Lung (tissue), 11 donors: ENCODE measurements at regions not wholly inside any gene's neighbourhood (a gene's known extent, or its start where the extent isn't known, plus 50 kb on each side); places are given as distances from the start of the nearest gene placed in this dataset.

Experiments
- ATAC-seq: fragments of 200-7000 bp; cut with Tn5 transposase; one replicate; pipeline ENCODE4 v1.9.1; 2020; ENCODE audit warnings: moderate number of reproducible peaks; ENCODE audit not compliant: insufficient read depth, low FRiP score
- DNase-seq, 3 donors: peaks; one replicate each; pipeline ENCODE4 v3.0.0-alpha.2; 2013 to 2017
- H3K27ac ChIP-seq, 2 donors: one replicate each; pipeline ENCODE4 v1.5.1; 2013; ENCODE audit warnings: mild to moderate bottlenecking in 2 of 2, moderate library complexity in 2 of 2, control low read depth in 1 of 2, inconsistent platforms in 1 of 2, low read depth in 1 of 2, low read length in 1 of 2
- H3K27me3 ChIP-seq, 3 donors: one replicate each; pipeline ENCODE4 v1.5.1; 2013; ENCODE audit warnings: low read length in 2 of 3; ENCODE audit not compliant: control insufficient read depth in 3 of 3, insufficient read depth in 3 of 3
- H3K36me3 ChIP-seq, 4 donors: one replicate each; pipeline ENCODE4 v1.5.1; 2013; ENCODE audit warnings: low read length in 4 of 4, mild to moderate bottlenecking in 1 of 4, moderate library complexity in 1 of 4; ENCODE audit not compliant: control insufficient read depth in 4 of 4, insufficient read depth in 4 of 4
- H3K4me1 ChIP-seq, 5 donors: one replicate each; pipeline ENCODE4 v1.5.1; 2013; ENCODE audit warnings: low read length in 5 of 5, mild to moderate bottlenecking in 2 of 5, moderate library complexity in 1 of 5; ENCODE audit not compliant: control insufficient read depth in 5 of 5, insufficient read depth in 5 of 5
- H3K4me3 ChIP-seq: one replicate; pipeline ENCODE4 v1.5.1; 2013; ENCODE audit warnings: mild to moderate bottlenecking, control low read depth, moderate library complexity
- H3K9ac ChIP-seq, 2 donors: one replicate each; pipeline ENCODE4 v1.5.1; 2013; ENCODE audit warnings: low read length in 2 of 2, control low read depth in 1 of 2; ENCODE audit not compliant: insufficient read depth in 1 of 2
- H3K9me3 ChIP-seq, 4 donors: one replicate each; pipeline ENCODE4 v1.5.1; 2013; ENCODE audit warnings: low read length in 3 of 4, mild to moderate bottlenecking in 1 of 4, moderate library complexity in 1 of 4; ENCODE audit not compliant: control insufficient read depth in 4 of 4, insufficient read depth in 3 of 4
- CTCF ChIP-seq: IDR thresholded peaks from 2 replicates; pipeline ENCODE4 v1.5.1; 2012; ENCODE audit warnings: mild to moderate bottlenecking; ENCODE audit errors: control extremely low read depth, extremely low read depth
- WGBS, 2 donors: extraction: QIAGEN DNeasy Blood & Tissue Kit; methylation state at CpG; one replicate each; pipeline ENCODE4 v1.1.7; 2013; 5-methylcytosine and 5-hydroxymethylcytosine counted together
- donor health status: control.
- donor health status: control.
- donor health status: Bipolar disorder and iron deficiency.
- donor health status: healthy.
- donor health status: DM: yes; HTN: yes; CAD: no.

- peak; percentile 16 for ATAC-seq
- TF ChIP-seq CTCF: no peak
- Histone ChIP-seq H3K4me1 (peaks cover 0 to 27% (median 5%) of the 10 kb centered on the region in 5 donors), H3K9ac (no peak overlapping the region), H3K36me3 (no peaks in the 10 kb centered on the region), H3K9me3 (no peaks in the 10 kb centered on the region), H3K4me3 (no peak overlapping the region), H3K27ac (peak overlapping the region in 1 of 2 donors; percentile 26), H3K27me3 (no peaks in the 10 kb centered on the region)
- WGBS, 2 donors: 35 to 40% methylated on average over 4 of the region's 4 CpGs
- DNase-seq: peak in 2 of 3 donors; percentile 44 to 73
Observed at GRCh38 chr13:106373989-106374572, 161.4 kb downstream of the EFNB2 start.

- no peaks in the 10 kb centered on the region for H3K36me3 ChIP-seq
- no peak overlapping the region for H3K27ac ChIP-seq
- ATAC-seq (no peak), DNase-seq (peak in 2 of 3 donors; percentile 40 to 67)
- no peak for TF ChIP-seq CTCF
- no peak overlapping the region for H3K9ac ChIP-seq
- no peak overlapping the region for H3K4me3 ChIP-seq
- H3K4me1 ChIP-seq: peaks cover 0 to 27% (median 5%) of the 10 kb centered on the region in 5 donors
- H3K9me3 ChIP-seq: no peaks in the 10 kb centered on the region
- WGBS, 2 donors: 40 to 42% methylated on average over 7 of the region's 7 CpGs
- H3K27me3 ChIP-seq: no peaks in the 10 kb centered on the region
Observed at GRCh38 chr13:106373304-106373988, 162.0 kb downstream of the EFNB2 start.

DNA sequence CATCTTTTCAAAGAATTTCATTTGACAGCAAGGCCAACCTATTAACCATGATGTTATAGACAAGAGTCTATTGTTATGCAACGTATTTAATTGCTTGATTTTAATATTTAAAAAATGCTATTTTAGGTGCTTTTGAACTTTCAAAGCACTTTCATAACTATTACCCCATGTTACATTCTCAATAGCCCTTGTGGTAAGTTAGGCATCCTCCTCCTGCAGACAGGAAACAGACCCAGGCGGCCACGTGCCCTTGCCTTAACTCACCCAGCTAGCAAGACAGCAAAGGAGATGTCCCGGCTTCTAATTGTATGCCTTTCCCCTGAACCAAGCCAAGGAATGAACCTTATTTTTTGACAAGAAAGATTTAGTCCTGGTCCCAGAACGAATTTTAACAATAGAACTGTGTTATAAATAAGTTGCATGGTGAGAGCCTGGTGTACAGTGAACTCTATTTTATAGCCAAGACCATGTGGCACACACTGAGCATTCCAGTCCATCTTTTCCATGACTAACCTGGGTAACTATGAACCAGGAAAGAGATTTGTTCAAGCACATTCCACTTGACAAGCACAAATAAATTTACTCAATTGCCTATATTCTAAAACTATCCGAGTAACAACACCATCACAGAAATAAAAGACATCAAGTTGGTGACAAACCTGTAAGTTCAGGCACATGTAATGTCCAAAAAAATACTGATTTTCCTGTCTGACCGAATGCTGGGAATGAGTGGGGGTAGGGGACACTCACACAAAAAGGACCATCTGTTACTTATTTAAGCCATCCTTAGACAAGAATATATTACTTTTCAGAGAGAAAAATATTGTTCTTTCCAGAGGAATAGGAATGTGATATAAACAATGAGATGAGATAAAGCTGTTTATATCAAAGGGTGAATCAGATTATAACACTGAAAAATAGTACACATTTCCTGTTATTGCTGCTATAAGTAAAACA, 163.0 kb downstream of the EFNB2 start:
- Histone ChIP-seq H3K9ac (no peak overlapping the region), H3K36me3 (no peaks in the 10 kb centered on the region), H3K9me3 (no peaks in the 10 kb centered on the region), H3K4me1 (peaks cover 0 to 27% (median 5%) of the 10 kb centered on the region in 5 donors), H3K27ac (no peak overlapping the region), H3K27me3 (no peaks in the 10 kb centered on the region), H3K4me3 (no peak overlapping the region)
- 34 to 35% methylated on average over 7 of the region's 7 CpGs for WGBS, 2 donors
- peak in 2 of 3 donors; percentile 19 to 26 for DNase-seq
- ATAC-seq: no peak
- no peak for TF ChIP-seq CTCF
